Jurkat, Clone E6-1 (cell line): ENCODE measurements at regions not wholly inside any gene's neighbourhood (a gene's known extent, or its start where the extent isn't known, plus 50 kb on each side); places are given as distances from the start of the nearest gene placed in this dataset.

ENCODE experiments used
- DNase-seq: peaks from one replicate; pipeline ENCODE4 v3.0.0-alpha.2; 2011; ENCODE audit warnings: low read depth, low spot score
- H3K4me3 ChIP-seq: 2 replicates; pipeline ENCODE4 v1.5.1; 2011; ENCODE audit warnings: mild to moderate bottlenecking, low read length, control low read depth, moderate library complexity

- no peak overlapping the region for H3K4me3 ChIP-seq
- no peak for DNase-seq
Observed at GRCh38 chr6:80642452-80642851, 536.0 kb downstream of the BCKDHB start.

- H3K4me3 ChIP-seq = no peak overlapping the region
- no peak for DNase-seq
Observed at GRCh38 chr6:80641591-80641990, 535.1 kb downstream of the BCKDHB start.

GRCh38 chr6:80640176-80640575 is 533.7 kb downstream of the BCKDHB start:
- DNase-seq = no peak
- H3K4me3 ChIP-seq = no peak overlapping the region

GRCh38 chr6:80639181-80639629 is 532.7 kb downstream of the BCKDHB start:
- DNase-seq = no peak
- H3K4me3 ChIP-seq = no peak overlapping the region

GRCh38 chr6:80638213-80639055 is 532.0 kb downstream of the BCKDHB start:
- no peak overlapping the region for H3K4me3 ChIP-seq
- no peak for DNase-seq

GRCh38 chr6:80637312-80637711 is 530.8 kb downstream of the BCKDHB start:
- DNase-seq = no peak
- no peak overlapping the region for H3K4me3 ChIP-seq

- DNase-seq = no peak
- H3K4me3 ChIP-seq = no peak overlapping the region
Observed at GRCh38 chr6:80636689-80637088, 530.2 kb downstream of the BCKDHB start.

GRCh38 chr6:80633412-80633811 is 526.9 kb downstream of the BCKDHB start:
- no peak overlapping the region for H3K4me3 ChIP-seq
- no peak for DNase-seq

GRCh38 chr6:80625405-80625804 is 518.9 kb downstream of the BCKDHB start:
- no peak overlapping the region for H3K4me3 ChIP-seq
- DNase-seq = no peak

- DNase-seq = no peak
- H3K4me3 ChIP-seq = no peak overlapping the region
Observed at GRCh38 chr6:80623066-80623815, 516.8 kb downstream of the BCKDHB start.

- H3K4me3 ChIP-seq = no peak overlapping the region
- no peak for DNase-seq
Observed at GRCh38 chr6:80622641-80623040, 516.2 kb downstream of the BCKDHB start.

GRCh38 chr6:80618953-80619352 is 512.5 kb downstream of the BCKDHB start:
- no peak for DNase-seq
- H3K4me3 ChIP-seq = no peak overlapping the region

GRCh38 chr6:80610846-80611245 is 504.4 kb downstream of the BCKDHB start:
- DNase-seq = no peak
- no peak overlapping the region for H3K4me3 ChIP-seq

GRCh38 chr6:80608881-80609280 is 502.4 kb downstream of the BCKDHB start:
- H3K4me3 ChIP-seq = no peak overlapping the region
- DNase-seq = no peak

GRCh38 chr6:80607811-80608391 is 501.4 kb downstream of the BCKDHB start:
- no peak overlapping the region for H3K4me3 ChIP-seq
- DNase-seq = no peak

- peak; percentile 9 for DNase-seq
- H3K4me3 ChIP-seq = no peak overlapping the region
Observed at GRCh38 chr6:80605165-80605989, 498.9 kb downstream of the BCKDHB start.

GRCh38 chr6:80603679-80604078 is 497.2 kb downstream of the BCKDHB start:
- no peak for DNase-seq
- no peak overlapping the region for H3K4me3 ChIP-seq

- H3K4me3 ChIP-seq = no peak overlapping the region
- DNase-seq = no peak
Observed at GRCh38 chr6:80594461-80594860, 488.0 kb downstream of the BCKDHB start.

- no peak for DNase-seq
- H3K4me3 ChIP-seq = no peak overlapping the region
Observed at GRCh38 chr6:80592436-80592835, 486.0 kb downstream of the BCKDHB start.
